NOMO-1 treated with DMSO at 0.1 percent for 48 hours (cell line): ENCODE measurements at regions not wholly inside any gene's neighbourhood (a gene's known extent, or its start where the extent isn't known, plus 50 kb on each side); places are given as distances from the start of the nearest gene placed in this dataset.
"Not testable (repeated sequence)": the region's sequence is repeated elsewhere in the genome, so short reads cannot be mapped to it uniquely, and the experiment has no call there.

Experiments used
- DNase-seq: peaks from one replicate; lab custom pipeline; 2025; ENCODE audit not compliant: unreplicated experiment; lab: John Stamatoyannopoulos, UW

GRCh38 chr12:17264603-17265002, 658.6 kb upstream of the LMO3 start:
- no peak for DNase-seq

DNA sequence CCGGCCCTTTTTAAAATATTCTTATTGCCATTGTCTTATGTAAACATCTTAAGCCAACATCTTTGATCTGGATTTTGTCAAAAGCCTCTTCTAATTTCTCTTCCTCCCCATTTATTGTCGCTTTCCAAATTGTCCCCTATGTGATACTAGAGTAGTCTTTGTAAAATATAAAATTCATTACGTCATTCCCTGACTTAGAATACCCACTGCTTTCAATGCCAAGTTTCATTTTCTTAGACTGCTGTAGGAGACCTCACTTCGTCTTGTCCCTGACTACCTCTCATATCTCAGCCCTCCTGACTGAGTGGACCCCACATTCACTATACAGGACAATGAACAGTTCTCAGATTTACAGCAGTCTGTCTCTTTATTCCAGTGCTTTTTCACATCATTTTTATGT, 633.9 kb upstream of the LMO3 start:
- no peak for DNase-seq

- DNase-seq = no peak
Observed at GRCh38 chr12:17235996-17236395, 630.0 kb upstream of the LMO3 start.

GRCh38 chr12:17215759-17216570, 610.0 kb upstream of the LMO3 start:
- DNase-seq = no peak

GRCh38 chr12:17214929-17215328, 609.0 kb upstream of the LMO3 start:
- no peak for DNase-seq

DNA sequence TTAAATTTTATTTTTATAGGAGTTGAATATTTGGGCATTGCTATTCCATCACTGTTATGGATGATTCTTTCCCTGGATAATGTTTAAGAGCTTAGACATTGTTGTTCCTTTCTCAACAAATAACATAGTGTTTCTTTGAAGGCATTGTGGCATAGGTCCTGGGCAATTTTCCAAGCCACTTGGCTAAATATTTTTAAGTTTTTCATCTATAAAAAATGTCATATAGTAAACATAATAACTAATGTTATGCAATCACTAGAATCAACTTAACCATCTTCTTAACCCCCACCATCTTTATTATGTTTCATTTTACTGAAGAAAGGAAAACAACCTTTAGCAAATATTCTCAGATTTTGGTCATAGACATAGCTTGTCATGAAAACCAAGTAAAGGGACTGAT, 600.6 kb upstream of the LMO3 start:
- DNase-seq = no peak

DNA sequence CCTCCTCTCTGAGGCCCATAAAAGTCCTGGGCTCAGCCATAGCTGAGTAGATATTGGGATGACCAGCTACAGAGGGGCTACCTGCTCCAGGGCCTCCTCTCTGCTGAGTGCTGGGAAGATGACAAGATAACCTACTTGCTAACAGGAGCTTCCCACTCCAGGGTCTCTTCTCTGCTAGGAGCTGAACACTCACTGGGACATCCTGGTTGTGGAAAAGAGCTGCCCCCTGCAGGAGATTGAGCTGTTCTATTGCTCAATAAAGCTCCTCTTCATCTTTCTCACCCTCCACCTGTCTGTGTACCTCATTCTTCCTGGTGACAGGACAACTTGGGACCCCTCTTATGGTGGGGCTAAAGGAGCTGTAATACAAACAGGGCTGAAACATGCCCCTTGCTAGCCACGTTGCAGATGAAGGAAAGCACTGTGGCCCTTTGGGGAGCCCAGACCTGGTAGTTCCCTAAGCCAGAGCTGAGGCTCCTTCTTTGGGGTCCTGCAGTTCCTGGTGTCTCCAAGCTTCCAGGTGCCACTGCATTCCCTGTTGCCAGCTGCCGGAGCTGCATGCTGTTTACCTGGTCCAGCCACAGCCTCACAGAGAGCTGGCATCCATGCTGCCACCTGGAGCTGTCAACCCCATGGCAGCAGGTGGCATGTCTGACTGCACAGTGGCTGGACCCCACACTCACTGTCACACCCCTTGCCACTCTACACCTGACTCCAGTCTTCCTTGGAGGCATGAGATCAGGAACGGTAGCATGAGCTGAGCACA, 598.5 kb upstream of the LMO3 start:
- no peak for DNase-seq

DNA sequence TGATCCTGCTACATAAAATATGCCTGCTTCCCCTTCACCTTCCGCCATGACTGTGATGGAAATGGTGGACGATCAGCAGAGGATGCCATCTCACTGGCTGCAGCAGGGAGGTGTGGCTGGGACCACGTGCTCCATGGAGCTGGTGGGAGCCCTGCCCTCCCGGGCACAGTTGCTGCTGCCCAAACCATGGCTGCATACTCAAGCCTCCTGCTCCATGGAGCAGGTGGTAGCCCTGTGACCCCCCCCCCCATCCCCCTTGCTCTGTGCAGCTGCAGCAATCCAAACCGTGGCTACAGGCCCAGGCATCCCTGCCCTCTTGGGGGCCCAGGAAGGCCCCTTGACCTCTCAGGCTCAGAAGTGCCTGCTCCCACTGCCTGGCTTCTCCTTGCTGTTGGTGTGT, 597.5 kb upstream of the LMO3 start:
- no peak for DNase-seq

GRCh38 chr12:17197971-17198370, 592.0 kb upstream of the LMO3 start:
- DNase-seq = no peak

GRCh38 chr12:17192721-17193120, 586.8 kb upstream of the LMO3 start:
- no peak for DNase-seq

- no peak for DNase-seq
Observed at GRCh38 chr12:17169726-17170471, 563.9 kb upstream of the LMO3 start.

- no peak for DNase-seq
Observed at GRCh38 chr12:17159506-17160300, 553.7 kb upstream of the LMO3 start.

GRCh38 chr12:17158201-17158600, 552.2 kb upstream of the LMO3 start:
- no peak for DNase-seq

- DNase-seq = no peak
Observed at GRCh38 chr12:17151917-17152316, 546.0 kb upstream of the LMO3 start.

GRCh38 chr12:17148706-17149105, 542.7 kb upstream of the LMO3 start:
- DNase-seq = no peak

DNA sequence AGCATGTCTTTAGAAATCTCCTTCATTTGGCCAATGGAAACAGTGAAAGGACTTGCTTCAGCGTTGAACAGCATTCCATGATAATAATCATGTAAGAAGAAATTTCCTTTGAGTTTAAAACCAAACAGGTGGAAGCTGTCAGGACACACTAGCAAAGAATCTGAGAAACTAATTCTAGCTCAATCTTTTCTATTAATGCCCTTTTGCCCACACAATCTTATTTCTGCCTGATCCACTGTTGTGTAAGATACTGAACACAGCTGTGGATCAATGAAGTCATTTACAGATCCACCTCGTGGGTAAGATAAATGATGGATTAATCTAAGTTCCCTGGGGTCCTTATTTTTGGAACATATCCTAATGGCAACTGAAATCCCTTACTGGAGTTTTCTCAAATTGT, 536.9 kb upstream of the LMO3 start:
- DNase-seq = no peak

DNA sequence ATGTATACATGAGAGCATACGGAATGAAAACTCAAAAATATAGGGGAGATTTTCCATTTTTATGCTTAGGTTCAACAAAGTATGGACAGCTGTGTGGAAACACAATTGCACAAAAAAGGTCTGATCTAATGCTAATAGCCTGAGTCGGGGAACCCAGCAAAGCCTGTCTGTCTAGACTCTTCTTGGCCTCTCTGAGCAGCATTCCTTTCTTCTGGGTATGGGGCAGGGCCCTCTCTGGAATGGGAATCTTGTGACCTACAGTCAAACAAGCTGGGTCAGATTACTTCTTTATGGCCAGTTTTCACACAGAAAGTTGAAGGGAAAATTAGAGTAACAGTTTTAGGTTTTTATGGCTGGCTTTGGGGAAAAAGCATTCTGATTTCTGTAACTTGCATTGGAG, 534.0 kb upstream of the LMO3 start:
- DNase-seq = no peak

DNA sequence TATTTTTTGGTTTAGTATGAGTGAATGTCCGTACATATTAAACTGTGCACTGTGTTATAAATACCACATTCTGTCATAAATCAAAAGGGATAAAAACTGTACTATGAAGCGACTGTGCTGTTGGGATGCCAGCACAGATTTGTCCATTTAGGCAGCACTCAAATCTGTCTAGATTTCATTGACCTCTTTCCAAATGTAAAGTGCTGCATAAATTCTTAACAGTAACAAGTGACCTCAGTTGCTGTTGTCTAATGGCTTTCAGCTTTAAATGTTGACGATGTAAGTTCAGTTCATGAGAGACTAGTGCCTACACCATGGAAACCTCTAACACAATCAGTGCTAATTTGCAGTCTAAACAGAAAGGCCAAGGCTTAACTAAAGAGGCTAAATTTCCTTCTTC, 531.4 kb upstream of the LMO3 start:
- no peak for DNase-seq

DNA sequence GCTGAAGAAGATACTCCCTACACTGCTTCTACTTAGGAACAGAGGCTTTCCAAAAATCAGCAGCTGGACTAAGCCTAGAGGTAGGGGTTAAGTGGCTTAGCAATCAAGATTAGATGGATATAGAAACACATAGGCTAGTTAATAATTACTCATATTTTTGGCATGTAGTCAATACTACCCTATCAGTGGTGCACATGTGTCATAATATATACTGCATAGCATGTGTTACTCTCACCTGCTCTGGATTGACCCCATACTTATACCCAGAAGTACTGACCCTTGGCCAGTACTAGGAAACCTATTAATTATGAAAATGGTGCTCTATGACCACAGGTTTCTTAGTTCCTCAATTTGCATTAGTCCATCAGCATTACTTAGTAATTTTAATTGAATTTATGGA, 528.4 kb upstream of the LMO3 start:
- DNase-seq = no peak

DNA sequence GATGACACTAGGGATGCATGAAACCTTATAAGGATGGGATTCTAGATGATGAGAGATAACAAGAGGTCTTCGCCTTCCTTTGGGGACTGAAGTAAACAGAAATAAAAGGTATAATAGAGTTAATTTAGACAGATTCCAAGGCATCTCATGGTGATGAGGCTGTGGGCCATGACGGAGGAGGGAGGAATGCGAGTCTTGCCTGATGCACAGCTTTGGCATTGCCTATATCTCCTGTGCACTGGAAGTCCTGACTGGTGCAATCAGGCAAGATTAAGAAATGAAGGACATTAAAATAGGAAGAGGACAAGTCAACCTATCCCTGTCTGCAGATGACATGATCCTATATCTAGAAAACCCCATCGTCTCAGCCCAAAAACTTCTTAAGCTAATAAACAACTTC, 526.4 kb upstream of the LMO3 start:
- DNase-seq = no peak

- DNase-seq = not testable (repeated sequence)
Observed at GRCh38 chr12:17116538-17116937, 510.6 kb upstream of the LMO3 start.
